HG02759 (cell line): ENCODE measurements at regions not wholly inside any gene's neighbourhood (a gene's known extent, or its start where the extent isn't known, plus 50 kb on each side); places are given as distances from the start of the nearest gene placed in this dataset.
"Not testable (repeated sequence)": the region's sequence is repeated elsewhere in the genome, so short reads cannot be mapped to it uniquely, and the experiment has no call there.

Source experiments
- ATAC-seq: cut with Tn5 transposase; IDR thresholded peaks from one replicate; pipeline ENCODE4 v1.9.1; 2021; ENCODE audit warnings: mild to moderate bottlenecking, moderate library complexity; ENCODE audit not compliant: unreplicated experiment

DNA sequence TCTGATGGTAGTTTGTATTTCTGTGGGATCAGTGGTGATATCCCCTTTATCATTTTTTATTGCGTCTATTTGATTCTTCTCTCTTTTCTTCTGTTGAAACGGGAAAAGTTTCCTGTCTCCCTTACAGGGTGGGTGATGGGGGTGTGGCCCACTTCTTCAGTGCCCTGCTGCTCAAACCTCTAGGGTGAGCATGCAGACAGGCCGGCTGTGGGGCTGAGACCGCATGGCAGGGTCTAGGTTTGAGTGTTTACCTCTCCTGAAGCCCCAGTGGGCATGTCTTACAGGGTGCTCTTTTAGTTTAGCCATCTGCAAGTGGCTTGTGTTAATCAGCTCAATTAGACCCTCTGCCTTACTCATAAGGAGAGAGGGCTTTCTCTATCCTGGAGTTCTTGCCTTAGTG is 450.0 kb upstream of the EPHA3 start:
- no peak for ATAC-seq

DNA sequence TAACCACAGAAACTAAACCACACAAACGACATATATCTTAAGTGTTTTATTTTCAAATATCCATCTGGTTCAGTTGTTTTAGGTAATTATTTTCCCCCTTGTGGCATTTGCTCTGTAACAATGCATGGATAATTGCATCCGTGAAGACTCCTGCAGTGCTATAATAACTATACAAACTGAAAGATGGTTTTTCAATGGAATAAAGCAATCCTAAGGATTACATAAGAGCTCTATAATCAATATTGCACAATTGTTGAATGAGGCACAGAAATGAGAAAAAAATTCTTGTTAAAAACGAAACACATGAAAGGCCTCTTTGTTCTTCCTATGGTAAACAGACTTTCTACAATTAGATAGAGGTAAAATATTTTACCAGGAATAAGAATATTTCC is 446.0 kb upstream of the EPHA3 start:
- ATAC-seq: no peak

DNA sequence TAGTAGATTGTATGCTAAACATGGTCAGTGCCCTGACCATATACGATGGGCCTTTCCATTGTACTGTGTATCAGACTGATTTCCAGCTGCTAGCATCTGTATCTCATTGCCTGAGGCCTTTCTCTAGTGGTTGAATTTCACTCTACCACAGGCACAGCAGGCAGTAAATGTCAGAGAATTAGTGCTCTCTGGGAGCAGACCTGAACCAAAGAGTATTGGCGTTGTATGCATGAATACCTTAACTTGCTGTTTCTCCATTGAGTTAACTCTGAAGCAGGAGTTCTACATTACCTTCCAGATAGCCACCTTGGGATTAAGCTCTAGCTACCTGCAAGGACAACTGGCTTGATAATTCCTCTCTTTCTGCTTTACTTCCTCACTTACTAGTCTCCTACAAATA is 439.2 kb upstream of the EPHA3 start:
- ATAC-seq: no peak

DNA sequence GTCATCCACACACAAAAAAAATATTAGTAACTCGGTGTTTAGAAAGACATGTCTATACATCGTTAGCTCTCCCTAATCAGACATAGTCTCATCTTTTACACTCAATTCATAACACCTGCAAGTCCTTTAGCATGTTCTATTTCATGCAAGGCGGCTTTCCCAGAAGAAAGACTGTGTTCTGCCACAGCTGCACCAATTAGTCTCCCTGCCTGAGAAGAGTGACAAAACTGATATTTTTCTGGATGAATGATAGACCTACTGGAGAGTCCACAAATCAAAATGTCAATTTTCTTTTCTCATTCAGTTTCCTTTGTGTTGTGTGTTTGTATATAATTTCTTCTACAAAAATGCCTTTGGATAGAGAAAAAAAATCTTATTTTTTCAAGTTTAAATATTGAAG is 435.8 kb upstream of the EPHA3 start:
- no peak for ATAC-seq

DNA sequence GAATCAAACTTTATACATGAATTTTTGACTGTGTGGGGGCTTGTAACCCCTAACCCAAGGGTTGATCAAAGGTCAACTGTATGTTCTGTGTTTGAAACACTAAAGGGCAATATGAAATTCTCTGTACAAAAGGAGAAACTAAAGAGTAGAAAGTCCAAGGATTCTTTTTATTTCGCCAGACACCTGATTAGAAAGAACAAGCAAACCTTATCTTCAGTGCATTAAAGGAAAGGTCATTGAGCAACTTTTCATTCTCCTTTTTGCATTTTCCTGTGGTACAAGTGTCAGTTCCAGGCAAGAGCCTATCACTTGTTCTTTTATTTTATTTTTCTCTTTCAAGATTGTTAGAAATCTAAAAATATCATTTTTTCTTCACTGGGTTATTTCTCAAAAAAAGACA is 430.1 kb upstream of the EPHA3 start:
- ATAC-seq: no peak

DNA sequence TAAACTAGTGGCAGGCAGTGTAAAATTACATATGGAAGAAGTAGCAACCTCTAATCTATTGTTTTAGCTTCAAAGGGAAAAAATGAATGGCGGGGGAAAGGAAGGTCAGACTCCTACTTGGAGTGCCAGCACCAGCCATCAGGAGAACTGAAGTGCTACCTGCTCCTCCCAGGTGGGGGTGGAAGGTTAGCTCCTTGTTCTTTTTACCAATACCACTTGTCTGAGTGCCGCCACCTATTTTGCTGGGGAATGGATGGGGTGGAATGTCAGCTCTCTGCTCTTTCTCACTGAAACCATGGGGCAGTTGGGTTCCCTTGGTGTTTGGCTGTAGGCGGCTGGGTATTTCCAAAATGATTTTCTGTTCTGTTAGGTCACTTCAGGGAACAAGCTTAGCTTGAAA is 428.7 kb upstream of the EPHA3 start:
- no peak for ATAC-seq

DNA sequence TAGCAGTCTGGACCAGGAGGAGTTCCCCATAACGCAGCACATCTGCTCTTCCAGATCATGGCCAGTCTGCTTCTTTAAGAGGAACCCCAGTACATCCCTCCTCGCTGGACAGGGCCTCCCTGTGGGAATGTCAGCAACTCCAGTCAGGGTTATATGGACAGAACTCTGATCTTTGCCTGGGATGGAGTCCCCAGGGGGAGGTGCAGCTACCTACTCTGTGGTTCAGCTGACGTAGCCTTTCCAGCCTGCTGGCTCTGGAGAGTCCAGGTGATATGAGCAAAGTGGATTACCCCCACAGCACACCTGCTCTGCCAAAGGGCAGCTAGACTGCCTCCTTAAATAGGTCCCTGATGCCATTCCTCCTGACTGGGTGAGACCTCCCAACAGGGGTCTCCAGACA is 417.1 kb upstream of the EPHA3 start:
- no peak for ATAC-seq

DNA sequence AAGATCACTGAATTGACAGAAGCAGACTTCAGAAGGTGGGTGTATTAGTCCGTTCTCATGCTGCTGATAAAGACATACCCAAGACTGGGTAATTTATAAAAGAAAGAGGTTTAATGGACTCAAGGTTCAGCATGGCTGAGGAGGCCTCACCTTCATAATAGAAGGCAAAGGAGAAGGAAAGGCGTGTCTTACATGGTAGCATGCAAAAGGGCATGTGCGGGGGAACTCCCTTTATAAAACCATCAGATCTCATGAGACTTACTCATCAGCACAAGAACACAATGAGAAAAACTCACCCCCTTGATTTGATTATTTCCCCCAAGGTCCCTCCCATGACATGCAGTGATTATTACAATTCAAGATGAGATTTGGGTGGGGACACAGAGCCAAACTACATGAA is 416.3 kb upstream of the EPHA3 start:
- ATAC-seq: no peak

DNA sequence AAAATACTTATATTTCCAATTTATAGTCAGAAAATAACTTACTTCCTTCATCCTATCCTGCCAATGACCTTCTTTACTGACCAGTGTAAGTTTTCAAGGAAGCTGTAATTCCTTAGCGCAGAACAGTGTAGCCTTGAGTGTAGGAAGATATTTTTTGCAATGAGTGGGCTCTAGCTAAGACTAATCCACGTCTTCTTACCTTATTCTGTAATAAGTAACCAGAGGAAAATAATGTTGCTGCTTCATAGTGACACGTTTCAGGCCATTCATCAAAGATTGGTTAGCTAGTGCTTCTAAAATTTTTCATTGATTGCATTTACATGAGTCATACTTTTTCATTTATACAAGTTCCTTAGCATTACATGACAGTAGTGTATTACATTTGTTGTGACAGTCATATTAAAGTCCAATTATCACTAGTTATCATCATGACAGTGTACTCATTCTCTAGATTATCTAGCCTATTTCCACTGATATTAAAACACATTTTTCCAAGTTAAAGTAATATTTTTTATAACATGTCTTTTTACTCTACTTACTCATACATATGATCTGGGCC is 403.8 kb upstream of the EPHA3 start:
- ATAC-seq: no peak

DNA sequence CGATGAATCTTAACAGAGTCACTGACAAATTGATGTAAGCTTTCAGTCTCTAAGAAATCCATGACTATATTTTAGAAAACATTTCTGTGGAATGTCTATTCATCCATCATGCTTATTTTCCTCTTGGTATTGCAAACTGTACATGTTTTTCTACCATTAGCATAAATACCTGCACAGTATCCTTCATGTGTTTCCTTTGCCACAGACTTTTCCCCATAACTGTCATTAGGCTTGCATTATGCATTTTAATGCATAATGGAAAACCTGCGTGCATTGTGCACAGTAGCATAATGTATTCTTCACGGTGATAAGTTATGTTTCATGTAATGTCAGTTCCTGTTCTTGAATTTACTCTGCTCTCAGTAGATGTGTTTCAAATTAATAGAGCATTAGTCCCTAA is 403.1 kb upstream of the EPHA3 start:
- ATAC-seq: no peak

DNA sequence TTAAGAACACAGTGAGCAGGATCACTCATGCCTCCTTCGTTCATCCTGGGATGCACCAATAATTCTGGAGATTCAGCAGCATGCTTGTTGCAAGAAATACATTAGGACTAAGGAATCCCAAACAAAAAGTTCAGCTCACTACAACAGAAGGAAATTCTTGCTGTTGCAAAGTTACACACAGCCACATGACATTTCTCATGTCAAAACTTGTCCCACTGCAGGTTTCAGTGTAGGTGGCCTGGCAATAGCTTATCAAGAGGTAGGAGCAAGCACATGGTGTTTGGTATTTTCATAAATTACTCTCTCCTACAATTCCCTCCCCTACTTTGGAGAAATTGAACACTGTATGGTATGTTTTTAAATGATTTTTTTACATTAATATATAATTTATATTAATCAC is 399.6 kb upstream of the EPHA3 start:
- ATAC-seq: no peak

DNA sequence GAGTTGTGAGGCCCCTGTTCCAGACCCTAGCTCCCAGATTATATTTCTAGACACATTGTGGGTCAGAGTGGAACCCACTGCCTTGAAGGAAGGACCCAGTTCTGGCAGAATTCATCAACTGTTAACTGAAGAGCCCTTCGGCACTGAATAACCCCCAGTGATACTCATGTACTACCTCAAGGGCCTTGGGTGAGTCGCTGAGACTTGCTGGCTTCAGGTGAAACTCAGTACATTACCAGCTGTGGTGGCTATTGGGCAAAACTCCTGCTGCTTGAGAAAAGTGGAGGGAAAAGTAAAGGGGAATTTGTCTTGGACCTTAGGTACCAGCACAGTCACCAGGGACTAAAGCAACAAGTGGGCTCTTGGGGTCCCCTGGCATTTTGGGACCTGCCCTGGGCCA is 394.9 kb upstream of the EPHA3 start:
- no peak for ATAC-seq

DNA sequence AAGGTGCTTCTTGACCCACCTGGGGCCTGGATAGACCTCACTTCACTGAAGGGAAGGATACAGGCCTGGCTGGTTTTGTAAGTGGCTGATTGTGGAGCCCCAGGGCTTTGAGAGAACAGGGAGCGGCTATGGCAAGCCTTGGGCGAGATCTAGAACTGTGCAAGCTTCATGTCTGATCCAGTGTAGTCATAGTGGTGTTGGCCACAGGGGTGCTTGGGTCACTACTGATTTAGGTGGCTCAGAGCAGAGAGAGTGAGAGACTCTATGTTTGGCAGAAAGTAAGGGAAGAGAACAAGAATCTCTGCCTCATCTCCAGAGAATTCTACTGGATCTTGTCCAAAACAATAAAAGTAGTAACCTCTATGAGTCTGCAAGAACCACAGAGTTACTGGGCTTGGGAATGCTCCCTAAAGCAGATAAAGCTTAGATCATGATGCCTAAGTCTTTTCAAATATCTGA is 394.2 kb upstream of the EPHA3 start:
- ATAC-seq: no peak

DNA sequence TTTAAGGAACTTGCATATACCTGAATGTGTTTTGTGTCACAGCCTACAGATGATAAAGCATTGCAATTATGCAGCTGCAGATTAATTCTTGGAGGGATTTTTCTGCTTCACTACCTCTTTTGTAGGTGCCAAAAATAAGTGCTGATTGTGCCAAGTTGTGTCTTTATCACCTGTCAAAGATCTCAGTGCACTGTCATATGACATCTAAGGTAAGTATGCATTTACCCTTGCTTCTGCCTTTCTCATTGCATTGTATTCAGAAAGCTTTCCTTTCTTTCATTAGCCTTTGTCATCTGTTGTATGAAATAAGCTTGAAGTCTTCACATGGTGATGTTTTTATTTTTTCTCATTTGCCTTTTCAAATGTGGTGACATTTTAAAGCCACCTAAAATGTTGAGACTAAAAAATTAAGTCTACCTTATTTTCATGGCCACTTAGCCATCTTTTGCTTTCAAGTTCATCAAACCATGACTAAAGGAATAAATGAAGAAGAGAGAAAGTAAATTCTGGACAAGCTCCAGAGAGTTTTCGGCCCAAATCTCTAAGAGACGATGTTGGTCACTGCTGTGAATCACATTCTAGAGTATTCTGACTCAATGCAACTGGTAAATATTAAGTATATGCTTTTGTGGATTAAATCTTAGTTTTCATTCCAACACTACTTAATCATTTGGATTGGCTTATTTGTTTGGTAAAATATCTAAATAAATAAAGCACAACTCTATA is 381.8 kb upstream of the EPHA3 start:
- ATAC-seq: no peak

DNA sequence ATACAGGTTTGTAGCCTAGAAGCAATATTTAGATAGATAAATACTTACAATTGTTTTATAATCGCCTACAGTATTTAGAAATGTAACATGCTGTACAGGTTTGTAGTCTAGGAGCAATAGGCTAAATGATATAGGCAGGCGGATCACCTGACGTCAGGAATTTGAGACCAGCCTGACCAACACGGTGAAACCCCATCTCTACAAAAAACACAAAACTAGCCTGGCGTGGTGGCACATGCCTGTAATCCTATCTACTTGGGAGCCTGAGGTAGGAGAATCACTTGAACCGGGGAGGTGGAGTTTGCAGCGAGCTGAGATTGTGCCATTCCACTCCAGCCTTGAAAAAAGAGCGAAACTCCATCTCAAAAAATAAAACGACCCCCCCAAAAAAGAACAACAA is 375.2 kb upstream of the EPHA3 start:
- no peak for ATAC-seq

DNA sequence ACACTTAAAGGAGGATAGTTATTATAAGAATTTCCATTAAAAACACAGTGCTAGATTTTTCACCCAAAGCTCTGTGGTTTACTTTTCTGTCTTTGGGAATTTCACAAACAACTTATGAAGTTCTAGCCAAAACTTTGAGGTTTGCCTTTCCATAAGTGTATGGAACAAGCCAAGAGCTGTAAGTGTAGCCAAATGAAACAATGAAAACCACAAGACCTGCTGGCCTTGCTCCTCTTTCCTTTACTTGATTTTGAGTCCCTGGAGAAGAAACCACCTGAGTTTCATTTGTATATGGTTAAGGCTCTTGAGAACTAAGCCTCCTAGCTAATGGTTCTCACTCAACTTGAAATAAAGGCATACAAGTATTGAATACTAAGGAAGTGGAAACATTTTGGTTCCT is 365.3 kb upstream of the EPHA3 start:
- ATAC-seq: no peak

DNA sequence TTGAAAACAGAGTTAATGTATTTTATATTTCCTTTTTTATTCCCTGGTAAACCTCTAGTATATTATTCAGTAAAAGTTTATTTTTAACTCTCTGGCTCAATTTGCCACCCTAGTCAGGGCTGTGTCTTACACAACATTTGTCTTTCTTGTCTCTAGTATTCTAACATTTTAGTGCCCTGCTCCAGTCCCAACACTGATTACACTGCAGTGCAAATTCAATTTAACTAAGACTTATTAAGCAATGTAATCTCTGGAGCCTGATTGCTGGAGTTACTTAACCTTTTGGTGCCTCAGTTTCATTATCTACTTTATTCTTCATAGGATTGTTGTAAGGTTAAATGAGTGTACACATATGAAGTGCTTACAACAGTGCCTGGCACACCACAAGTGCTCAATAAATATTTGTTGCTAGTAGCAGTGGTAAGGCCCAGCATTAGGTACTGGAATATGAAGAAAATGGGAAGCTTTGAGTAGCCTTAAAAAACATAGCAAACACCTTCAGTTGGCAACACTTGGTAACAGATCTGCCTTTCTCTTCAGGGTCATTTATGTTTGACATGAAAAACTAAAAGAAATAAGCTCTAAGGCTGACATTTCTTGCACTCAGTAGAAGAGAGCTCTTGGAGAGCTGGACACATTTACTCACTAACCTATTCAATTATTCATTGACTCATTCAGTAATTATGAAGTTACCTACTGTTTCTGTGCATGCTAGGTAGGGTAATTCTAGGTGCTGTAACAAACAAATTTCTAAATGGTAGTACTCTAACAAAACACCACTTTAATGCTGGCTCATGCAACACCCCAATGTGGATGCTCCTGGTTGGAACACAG is 364.5 kb upstream of the EPHA3 start:
- ATAC-seq: no peak

DNA sequence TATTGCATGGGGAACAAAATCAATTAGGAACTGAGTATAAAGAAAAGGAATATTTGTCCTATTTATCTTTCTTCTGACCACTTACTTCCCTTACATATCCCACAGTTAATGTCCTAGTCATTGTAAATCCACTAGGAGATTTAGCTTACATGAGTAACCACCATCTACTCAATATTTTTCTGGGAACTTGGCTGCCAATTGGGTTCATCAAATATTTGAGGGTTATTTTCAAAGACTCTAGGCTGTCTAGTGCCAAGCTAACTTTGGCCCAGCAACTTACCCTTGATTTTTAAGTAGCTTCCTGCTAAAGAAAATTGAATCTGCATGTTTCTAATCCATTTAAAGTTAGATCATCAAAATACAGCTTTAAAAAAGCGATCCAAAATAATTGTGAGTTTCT is 362.5 kb upstream of the EPHA3 start:
- no peak for ATAC-seq

DNA sequence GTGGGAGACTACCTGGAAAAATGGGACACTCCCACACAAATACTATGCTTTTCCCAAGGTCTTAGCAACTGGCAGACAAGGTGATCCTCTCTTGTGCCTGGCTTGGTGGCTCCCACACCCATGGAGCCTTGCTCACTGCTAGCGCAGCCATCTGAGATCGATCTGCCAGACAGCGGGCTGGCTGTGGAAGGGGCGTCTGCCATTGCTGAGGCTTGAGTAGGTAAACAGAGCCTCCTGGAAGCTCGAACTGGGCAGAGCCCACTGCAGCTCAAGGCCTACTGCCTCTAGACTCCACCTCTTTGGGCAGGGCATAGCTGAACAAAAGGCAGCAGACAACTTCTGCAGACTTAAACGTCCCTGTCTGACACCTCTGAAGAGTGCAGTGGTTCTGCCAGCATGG is 360.3 kb upstream of the EPHA3 start:
- not testable (repeated sequence) for ATAC-seq

DNA sequence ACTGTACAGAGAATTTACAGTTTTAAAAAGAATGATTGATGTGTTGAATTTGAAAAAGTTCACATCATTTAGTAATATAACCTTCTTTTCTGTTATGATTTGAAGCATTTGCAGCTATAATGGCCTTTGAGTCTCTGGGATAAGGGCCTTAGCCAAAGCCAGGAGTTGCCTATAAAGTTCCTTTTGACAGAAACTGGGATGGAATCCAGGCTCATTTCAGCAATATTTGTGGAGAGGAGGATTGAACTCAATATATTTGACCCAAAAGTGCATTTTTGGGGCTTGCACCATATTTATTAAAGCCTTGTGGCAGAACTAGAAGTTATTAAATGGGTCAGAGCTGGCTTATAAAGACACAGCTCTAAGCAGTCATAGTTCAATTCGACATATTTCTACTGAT is 348.7 kb upstream of the EPHA3 start:
- ATAC-seq: no peak

DNA sequence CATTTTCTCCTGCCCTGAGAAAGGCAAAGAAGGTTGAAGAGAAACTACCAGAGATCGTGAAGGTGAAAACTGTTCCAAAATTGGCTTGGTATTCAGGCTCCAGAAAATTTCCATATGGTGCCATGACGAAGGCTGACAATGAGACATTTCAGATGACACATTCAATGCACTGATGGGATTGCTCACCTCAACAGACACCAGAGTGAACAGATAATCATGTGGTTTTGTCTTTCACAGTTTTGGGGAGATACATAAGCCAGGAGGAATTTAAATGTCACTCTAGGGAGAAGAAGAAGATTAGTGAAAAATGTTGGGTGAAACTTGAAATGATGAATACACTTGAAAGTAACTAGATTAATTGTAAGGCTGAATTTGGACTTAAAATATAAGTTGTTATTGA is 339.7 kb upstream of the EPHA3 start:
- no peak for ATAC-seq

DNA sequence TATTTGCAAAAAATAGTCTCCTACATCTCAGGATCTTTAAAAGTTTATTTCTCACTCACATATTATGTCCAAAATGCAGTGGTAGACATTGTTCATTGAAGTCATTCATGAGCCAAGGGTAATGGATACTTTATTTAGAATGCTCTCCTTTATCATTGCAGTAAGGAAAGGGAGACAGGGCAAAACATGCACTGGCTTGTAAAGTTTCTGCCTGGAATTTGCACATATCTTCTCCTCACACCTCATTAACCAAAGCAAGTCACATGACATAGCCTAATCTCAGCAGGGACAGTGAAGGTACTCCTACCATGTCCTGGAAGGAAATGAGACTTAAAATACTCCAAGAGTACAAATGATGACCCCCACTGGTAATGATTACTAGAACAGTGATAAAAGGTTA is 333.7 kb upstream of the EPHA3 start:
- ATAC-seq: no peak
